Midbrain (tissue), 1 donor: ENCODE measurements at regions not wholly inside any gene's neighbourhood (a gene's known extent, or its start where the extent isn't known, plus 50 kb on each side); places are given as distances from the start of the nearest gene placed in this dataset.
A peak's percentile ranks its signal among the peaks of the same experiment; 100 is the strongest.
"Not testable (repeated sequence)": the region's sequence is repeated elsewhere in the genome, so short reads cannot be mapped to it uniquely, and the experiment has no call there.

Experiments used
- DNase-seq: peaks from one replicate; lab custom pipeline; 2025; lab: John Stamatoyannopoulos, UW

DNA sequence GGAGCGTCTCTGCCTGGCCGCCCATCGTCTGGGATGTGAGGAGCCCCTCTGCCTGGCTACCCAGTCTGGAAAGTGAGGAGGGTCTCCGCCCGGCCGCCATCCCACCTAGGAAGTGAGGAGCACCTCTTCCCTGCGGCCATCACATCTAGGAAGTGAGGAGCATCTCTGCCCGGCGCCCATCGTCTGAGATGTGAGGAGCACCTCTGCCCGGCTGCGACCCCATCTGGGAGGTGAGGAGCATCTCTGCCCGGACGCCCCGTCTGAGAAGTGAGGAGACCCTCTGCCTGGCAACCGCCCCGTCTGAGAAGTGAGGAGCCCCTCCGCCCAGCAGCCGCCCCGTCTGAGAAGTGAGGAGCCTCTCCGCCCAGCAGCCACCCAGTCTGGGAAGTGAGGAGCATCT lies 84.5 kb downstream of the IDS start:
- DNase-seq: not testable (repeated sequence)

DNA sequence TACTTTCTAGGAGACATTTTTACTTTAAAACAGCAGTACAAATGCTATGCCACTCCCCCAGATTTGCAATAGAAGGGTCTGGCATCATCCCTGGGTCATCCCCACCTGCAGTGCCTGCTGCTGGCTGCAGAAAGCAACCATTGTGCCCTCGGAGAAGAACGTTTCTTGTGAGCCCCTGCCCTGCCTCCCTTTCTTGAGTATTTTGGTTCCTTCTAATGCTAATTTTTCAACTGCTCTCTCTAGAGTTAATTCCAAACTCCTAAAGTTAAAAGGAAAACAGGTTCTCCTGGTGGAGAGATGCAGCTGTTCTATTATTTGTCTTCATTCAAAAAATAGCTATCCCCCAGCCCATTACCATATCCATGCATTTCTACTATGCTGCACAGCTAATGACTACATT lies 107.1 kb downstream of the IDS start:
- DNase-seq: no peak

DNA sequence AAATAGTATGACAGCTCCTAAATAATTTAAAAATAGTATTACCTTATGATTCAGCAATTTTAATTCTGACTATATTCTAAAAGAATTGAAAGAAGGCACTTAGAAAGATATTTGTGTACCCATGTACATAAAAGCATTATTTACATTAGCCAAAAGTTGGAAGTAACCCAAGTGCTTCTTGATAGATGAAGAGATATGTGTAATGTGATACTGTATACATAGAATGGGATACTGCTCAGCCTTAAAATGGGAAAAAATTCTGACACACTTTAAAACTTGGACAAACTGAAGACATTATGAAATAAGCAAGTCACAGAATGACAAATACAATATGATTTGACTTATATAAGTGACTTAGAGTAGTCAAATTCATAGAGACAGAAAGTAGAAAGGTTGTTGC lies 112.2 kb downstream of the IDS start:
- DNase-seq: no peak

DNA sequence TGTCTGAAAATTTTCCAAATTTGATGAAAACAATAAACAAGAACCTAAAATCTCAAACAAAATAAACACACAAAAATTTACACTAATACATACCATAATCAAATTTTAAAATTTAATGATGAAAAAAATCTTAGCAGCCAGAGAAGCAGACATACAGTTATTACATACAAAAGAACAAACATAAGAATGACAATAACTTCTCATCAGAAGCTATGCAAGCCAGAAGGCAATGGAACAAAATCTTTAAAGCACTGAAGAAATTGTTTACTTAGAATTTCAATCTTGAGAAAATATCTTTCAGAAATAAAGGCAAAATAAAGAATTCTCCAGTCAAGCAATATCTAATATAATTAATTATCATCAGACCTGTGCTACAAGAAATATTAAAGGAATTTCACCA lies 121.3 kb downstream of the IDS start:
- DNase-seq: no peak

DNA sequence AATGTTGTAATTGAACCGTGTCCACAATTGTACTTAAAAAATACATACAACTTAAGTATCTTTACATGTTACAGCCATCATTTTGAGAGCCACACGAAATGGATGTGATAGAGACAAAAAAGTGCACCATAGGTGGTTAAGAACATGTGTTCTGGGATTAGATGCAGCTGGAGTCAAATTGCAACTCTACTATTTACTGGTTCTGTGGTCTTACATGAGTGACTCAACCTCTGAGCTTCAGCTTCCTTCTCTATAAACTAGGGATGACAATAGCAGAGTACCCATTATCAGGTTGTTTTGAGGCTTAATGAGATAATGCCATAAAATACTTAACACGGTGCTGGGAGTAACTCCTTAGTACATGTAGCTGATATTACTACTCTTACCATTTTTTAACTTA lies 130.4 kb downstream of the IDS start:
- no peak for DNase-seq

DNA sequence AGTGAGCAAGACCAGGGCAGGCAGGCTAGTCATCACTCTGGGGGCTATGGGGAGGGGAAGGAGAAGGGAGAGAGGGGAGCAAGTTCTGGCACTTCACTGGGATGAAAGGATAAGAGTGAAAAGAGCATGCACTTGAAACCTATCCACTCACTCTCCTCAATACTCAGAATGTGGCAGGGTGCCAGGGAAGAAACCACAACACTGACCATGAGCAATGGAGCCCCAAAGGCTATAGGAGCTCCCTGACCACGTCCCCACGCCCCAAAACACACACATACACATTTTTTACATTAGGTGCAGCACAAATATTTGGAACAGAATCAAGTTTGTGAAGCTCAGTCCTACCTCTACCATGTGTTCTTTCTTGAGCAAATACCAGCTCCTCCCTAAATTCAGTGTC lies 132.2 kb downstream of the IDS start:
- DNase-seq: no peak

DNA sequence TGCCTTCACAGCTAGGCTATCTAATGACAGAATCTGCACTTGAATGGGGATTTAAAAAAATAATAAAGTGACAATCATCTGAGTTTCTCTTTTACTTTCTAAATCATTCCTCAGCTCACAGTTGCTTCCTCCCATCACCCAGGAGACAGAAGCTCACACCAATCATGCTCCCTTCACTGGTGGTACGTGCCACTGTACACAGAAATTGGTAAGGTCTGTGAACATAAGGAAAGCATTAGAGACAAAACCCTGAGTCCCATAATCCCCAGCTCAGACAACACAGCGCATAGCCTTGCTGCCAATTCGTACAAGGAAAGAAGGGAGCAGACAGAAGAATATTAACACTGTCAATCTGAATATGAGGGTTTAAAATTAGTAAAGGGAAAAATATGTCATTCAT lies 133.1 kb downstream of the IDS start:
- no peak for DNase-seq

DNA sequence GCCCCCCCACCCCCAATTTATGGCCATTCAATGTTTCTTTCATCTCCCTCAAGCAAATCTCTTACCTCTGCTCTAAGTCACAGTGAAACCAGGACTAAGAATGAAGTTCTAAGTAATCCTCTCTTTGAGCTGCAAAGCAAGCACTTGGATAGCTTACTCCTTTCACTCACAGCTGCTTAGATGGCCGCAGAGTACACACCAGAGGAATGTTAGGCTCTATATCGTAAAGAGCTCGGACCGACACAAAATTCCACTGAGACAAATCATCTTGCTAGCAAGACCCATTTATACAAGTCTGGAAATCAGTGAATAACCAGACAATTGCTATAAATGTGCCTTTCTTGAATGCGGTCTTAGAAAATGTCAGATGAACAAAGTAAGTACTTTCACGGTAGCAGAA lies 135.0 kb downstream of the IDS start:
- no peak for DNase-seq

DNA sequence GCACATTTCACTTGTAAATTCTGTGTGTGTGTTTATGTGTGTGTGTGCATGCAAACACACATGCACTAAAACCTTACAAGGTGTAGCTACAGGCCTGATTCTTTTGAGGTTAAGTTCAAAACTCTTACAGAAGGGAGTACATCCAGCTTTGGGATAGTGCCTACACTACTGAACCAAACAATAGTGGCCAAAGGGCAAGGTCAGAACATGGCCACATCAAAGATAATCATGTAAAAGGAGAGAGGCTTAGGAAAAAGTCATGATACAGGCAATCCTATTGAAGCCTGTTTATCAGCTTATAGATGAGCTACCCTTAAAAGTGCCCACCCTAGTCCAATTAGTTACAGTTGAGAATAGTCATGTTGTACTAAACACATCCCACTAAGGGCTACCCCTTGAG lies 139.6 kb downstream of the IDS start:
- no peak for DNase-seq

DNA sequence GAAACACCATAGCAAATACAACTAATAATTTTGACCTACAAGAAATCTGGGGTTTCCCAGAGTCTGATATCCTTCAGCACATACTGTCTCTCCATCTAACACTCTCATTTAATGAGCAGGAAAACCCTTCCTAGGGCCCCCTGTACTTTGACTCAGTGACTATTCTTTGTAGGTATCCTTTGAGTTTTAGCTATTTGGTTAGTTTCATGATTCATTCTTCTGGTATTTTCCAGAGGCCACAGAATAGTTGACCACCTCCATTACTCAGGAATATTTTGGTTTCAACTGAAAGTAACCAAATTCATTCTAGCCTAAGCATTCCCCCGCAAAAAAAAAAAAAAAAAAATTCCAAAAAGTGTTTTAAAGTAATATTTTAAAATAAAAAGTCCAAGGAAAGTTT lies 140.0 kb downstream of the IDS start:
- no peak for DNase-seq

DNA sequence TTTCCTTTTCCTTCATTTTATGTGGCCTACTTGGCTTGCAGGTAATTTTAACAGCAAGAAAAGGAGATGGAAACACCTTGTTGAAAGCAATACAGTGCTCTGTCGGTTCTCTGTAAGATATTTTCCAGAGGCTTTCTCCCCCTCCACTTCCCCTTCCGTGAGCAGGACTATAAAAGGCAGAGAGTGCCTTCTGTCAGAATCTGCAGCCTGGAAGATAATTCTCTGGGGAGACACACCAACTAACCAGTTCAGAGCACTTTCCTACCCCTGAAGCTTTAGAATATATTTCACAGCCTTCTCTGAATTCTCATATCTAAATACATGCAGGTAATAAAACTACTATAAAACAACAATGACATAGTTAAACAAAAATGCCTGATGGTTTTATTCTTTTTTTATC lies 141.1 kb downstream of the IDS start:
- DNase-seq: no peak

DNA sequence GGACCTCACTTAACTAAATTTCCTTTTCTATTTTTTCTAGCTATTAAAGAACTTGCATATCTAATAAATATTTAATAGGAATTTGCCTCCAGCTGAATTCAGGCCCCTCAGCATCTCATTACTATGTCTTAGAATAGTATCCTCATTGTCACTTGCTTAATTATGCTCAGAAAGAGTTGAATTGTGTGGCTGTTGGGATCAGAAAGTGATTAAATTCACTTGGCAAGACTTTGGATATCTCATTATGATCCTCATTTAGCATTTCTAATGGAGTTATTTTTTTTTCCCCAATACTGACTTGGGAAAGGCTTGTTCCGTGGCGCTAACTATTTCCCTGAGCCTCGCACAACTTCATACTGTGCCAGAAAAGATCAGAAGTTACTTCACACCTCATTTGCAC lies 158.8 kb downstream of the IDS start:
- no peak for DNase-seq

DNA sequence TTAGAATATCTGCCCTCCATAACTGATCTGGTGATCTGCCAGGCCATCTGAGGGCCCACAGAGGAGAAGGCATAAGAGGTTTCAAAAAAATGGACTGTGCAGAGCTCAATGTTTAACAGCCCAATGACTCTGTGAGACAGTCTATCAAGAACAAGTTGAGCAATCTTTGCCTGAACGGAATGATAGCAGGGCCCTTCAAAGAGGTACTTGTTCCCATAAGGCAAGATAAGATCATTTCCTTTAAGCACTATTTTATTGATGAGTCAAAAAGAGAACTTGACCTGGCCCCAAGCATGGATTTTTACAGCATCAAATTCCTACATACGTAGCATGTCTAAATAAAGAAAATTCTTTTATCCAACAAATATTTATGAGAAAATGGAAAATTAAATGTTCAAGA lies 182.8 kb downstream of the IDS start:
- DNase-seq: no peak

DNA sequence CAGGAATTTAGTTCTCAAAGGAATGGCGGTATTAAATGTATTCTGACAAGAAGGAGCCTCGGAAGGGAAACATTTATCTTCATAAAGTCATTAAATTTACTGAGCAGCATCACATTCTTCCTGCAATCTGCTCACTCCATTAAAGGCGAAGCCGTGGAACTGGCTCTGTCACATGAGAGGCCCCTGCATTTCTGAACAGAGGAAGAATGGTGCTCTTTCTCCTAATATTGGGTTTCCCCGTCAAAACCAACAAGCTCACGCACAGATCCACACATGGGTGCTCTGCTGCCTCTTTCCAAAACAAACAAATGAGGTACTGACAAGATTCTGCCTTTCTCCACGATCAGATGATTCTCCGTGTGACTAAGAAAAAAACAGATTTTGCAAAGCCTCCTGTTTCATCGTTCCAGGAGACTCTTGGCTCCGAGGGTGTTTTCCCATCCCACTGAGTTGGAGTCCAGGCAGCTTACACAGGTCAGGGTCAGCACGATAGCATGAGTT lies 191.2 kb downstream of the IDS start:
- no peak for DNase-seq

DNA sequence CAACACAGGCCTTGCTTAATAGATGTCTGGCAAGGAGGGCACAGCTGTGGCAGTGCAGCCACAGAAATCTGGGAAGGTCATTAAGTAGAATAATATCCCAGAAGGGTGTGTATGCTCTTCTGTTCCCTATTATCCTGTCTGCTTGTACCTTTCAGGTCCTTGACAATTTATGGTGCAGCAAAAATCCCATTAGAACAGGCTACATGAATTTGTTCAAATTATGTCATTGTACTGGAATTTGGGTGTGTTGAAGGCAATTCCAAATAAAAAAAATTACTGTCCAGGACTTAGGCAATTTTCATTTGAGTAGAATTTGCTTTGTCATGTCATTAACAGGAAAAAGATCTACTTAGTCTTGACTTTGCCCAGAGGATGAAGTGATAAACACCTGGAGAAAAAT lies 192.1 kb downstream of the IDS start:
- DNase-seq: no peak

DNA sequence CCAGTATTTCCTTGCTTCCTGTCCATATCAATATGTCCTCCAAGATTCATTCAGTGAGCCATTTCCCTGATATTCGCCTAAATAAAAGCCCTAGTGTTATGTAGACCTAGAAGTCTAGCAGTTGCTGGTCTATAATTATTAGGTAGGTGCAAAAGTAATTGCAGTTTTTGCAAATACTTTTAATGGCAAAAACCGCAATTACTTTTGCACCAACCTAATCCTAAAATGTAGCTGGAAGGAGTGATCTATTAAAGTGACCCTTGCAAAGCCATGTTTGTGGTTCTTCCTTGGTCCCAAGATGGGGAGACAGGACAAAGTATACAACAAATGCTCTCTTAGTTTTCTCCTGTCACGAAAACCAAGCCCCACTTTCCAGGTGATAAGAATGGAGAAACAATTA lies 193.0 kb downstream of the IDS start:
- DNase-seq: no peak

DNA sequence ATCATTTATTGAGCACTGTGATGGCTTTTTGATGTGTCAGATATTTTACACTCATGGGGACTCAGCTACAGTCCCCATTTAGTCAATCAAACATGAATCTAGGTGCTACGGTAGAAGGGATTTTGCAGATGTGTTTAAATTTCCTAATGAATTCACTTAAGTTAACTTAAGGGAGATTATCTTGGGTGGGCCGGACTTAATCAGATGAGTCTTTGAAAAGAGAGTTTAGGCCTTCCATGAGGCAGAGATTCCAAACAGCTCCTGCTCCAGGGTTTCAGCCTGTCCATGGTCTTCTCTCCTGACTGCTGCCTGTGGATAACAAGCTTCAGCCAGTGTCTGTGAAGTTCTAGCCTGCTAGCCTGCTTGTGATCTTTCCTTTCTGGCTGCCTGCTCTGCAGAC lies 202.4 kb downstream of the IDS start:
- no peak for DNase-seq

DNA sequence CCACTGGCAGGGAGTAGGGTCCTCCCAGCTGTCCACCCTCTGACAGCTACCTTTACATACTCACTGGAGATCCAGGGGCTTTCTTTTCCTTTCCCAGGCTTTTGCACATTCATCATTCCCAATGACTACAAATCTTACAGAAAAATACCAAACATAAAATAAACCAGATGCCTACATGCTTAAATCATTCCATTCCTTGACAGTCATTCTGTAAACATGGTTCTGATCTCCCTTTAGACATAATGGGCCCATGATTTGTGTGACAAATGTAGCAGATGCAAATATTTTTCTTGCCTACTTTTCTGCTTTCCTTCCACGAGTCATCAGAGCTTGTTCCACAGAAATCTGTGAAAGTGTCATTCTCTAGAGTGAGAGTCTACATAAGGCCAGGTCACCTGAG lies 207.0 kb downstream of the IDS start:
- no peak for DNase-seq

DNA sequence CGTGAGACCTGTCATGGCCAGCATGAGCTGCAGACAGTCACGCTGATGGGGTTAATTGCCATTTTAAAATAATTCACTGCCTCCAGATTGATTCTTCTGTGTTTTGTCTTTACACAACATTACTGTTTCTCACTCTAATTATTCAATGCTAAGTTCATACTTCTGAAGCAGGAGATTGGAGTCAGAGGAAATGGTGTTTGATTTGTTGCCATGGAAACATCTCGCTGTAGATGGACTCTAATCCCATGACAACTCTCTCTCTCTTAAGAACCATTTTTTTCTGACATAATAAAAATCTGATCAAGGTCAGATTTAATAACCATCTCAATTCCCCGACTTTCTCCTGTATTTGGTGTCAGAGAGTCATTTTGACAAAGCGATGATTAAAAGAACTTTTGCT lies 209.0 kb downstream of the IDS start:
- no peak for DNase-seq

DNA sequence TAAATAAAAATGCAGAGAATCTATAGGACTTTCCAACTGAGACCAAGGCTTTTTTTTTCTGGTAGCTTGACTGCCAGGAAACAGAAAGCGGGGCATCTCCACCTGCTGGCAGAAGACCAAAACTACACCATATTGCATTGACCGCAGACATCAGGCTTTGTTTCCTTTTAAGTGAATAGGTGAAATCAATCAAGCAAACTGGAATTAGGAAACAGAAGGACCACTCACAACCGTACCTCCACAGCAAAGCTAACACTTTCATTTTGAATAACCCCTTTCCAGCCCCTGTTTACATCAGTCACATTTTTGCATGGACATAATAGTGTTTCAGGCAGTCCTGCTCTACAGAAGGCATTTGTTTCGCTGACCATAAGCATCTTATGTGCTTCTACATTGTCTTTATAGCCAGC lies 218.2 kb downstream of the IDS start:
- peak; percentile 27 for DNase-seq

DNA sequence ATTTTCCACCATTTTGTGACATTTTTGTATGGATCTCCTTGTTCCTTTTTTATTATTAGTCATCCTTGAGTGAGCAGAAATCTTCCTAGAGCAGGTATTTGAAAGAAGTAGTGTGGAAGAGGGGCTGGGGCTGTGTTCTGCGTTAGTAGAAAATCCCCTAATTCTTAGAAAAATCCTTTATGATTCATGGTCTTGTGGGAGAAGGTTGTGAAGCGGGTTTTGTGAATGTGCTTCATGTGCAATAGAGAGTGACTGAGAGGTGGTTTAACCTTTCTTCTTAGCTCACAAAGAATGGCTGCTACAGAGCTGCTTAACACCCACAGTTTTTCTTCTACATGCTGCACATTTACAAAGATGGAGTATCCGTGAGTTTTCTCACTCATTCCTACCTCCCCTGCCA lies 220.5 kb downstream of the IDS start:
- DNase-seq: no peak

DNA sequence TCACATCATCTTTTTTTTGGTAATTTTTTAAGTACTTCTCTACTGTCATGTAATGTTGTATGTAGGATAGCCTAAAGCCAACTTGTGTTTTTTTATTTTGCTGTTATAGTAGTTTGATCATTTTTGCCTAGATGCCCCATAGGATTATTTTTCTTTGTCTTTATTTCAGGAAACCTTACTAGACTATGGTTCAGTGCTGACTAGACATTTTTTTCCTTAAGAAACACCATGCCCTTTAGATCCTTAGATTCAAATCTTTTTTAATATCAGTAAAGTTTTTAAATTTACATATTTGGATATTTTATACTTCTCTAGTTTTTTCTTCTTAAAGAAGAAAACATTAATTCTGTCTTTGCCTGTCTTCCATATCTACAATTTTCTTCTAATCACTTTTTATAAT lies 221.3 kb downstream of the IDS start:
- DNase-seq: no peak

DNA sequence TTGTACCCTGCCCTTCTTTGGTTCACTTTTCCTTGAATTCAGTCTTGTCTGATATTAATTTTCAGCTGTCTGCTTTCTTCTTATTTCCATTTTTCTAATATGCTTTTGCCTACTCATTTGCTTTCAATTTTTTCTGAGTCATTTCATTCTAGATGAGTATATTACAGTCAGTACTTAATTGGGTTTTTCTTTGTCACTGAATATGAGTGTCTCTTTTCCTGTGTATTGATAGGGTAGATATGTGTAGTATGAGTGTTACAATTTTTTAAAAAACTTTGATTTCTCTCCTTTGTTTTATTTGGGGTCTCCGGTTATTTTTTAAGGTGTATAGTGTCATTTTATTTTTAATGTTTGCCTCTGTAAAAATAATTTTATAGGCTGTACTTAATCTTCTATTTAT lies 222.2 kb downstream of the IDS start:
- no peak for DNase-seq

DNA sequence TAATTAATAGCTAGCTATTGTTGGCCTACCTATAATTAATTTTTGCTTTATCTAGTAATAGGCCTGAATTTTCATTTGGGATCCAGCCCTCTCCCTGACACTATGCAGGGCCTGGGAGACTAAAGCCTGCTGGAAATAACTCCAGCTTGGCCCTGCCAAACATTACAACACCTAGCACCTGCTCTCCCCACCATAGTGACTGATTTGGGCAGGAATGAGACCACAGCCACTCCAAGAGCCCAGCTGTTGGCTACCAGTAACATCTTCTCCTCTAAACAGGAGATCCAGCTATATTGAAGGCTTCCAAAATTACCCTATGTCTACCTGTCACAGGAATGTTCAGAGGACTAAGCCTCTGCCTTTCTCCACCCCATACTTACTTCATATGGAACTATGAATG lies 225.1 kb downstream of the IDS start:
- DNase-seq: no peak

DNA sequence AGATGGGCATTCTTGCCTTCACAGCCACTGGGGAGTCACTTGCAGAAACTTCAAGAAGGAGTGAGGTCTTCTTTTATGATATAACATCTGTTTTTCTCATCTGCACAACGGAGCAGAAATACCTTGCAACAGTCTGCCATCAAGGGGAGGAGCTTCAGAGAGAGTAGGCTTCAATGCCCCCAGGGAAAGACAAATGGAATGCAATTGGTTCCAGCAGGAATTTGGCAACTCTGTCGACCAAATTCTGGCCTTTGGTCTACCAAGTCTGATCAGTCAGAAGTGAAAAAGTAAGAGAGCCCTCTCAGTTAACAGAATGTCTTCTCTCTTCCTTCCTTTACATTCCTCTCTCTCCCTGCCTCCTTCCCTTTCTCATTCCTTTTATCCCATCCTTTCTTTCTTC lies 229.3 kb downstream of the IDS start:
- no peak for DNase-seq
